ENCODE measurements at regions not wholly inside any gene's neighbourhood (a gene's known extent, or its start where the extent isn't known, plus 50 kb on each side); places are given as distances from the start of the nearest gene placed in this dataset.

DNA sequence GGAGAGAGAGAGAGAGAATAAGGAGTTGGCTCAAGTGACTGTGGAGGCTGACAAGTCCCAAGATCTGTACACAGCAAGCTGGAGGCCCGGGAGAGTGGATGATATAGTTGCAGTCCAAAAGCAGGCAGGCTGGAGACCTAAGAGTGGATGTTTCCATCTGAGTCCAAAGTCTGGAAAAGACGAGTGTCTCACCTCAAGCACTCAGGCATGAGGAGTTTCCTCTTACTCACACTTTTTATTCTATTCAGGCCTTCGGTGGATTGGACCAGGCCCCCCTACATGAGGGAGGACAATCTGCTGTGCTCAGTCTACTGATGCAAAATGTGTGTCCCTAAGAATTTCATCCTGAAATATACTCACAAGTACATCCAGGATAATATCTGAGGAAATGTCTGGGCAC lies 484.6 kb downstream of the VRK1 start:
- POLR2A ChIA-PET: no interaction called here
- DNase-seq (no peak), ATAC-seq (no peak)
- Mint-ChIP-seq H3K4me3 (no peak overlapping the region), H3K27ac (no peak overlapping the region), H3K36me3 (ENCODE audit: low read depth) (no peaks in the 10 kb centered on the region), H3K4me1 (ENCODE audit: low read depth) (peaks cover 8% of the 10 kb centered on the region), H3K27me3 (ENCODE audit: low read depth) (peaks cover 25% of the 10 kb centered on the region), H3K9me3 (ENCODE audit: insufficient read depth) (no peaks in the 10 kb centered on the region)
- CTCF ChIA-PET: no interaction called here

- peaks cover 24% of the 10 kb centered on the region for H3K27me3 Mint-ChIP-seq (ENCODE audit: low read depth)
- no peaks in the 10 kb centered on the region for H3K9me3 Mint-ChIP-seq (ENCODE audit: insufficient read depth)
- no peak for ATAC-seq
- peaks cover 3% of the 10 kb centered on the region for H3K4me1 Mint-ChIP-seq (ENCODE audit: low read depth)
- POLR2A ChIA-PET: no interaction called here
- H3K27ac Mint-ChIP-seq: no peak overlapping the region
- CTCF ChIA-PET: no interaction called here
- no peak overlapping the region for H3K4me3 Mint-ChIP-seq
- no peaks in the 10 kb centered on the region for H3K36me3 Mint-ChIP-seq (ENCODE audit: low read depth)
- DNase-seq: no peak
Observed at GRCh38 chr14:97282210-97283004, 485.2 kb downstream of the VRK1 start.

- CTCF ChIA-PET: no interaction called here
- no peaks in the 10 kb centered on the region for H3K36me3 Mint-ChIP-seq (ENCODE audit: low read depth)
- ATAC-seq (no peak), DNase-seq (no peak)
- H3K27me3 Mint-ChIP-seq (ENCODE audit: low read depth): peaks cover 23% of the 10 kb centered on the region
- no peak overlapping the region for H3K27ac Mint-ChIP-seq
- no peaks in the 10 kb centered on the region for H3K9me3 Mint-ChIP-seq (ENCODE audit: insufficient read depth)
- H3K4me1 Mint-ChIP-seq (ENCODE audit: low read depth): peaks cover 3% of the 10 kb centered on the region
- no peak overlapping the region for H3K4me3 Mint-ChIP-seq
- POLR2A ChIA-PET: no interaction called here
Observed at GRCh38 chr14:97283005-97283403, 485.8 kb downstream of the VRK1 start.

GRCh38 chr14:97283426-97283825 lies 486.2 kb downstream of the VRK1 start:
- ChIA-PET POLR2A (no interaction called here), CTCF (no interaction called here)
- no peak for DNase-seq
- H3K27me3 Mint-ChIP-seq (ENCODE audit: low read depth): peaks cover 23% of the 10 kb centered on the region
- no peak overlapping the region for H3K27ac Mint-ChIP-seq
- H3K9me3 Mint-ChIP-seq (ENCODE audit: insufficient read depth): no peaks in the 10 kb centered on the region
- no peak for ATAC-seq
- no peaks in the 10 kb centered on the region for H3K36me3 Mint-ChIP-seq (ENCODE audit: low read depth)
- peaks cover 3% of the 10 kb centered on the region for H3K4me1 Mint-ChIP-seq (ENCODE audit: low read depth)
- no peak overlapping the region for H3K4me3 Mint-ChIP-seq

DNA sequence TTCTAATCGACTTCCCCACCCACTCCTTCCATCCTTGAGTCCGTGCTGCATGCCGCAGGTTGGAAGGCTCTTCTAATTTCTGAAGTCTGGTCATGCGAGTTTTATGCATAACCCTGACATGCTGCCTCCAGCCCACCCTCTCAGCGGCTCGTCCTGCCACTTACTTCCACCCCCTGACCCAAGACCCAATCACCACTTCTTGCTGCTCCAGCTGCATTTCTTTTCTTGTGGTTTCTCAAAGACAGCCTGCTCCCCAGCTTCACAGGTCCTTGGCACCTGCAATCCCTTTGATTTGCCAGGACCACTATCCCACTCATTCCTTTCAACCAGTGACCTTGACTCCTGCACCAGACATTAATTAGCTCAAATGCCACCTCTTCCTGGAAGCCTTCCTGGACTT lies 486.7 kb downstream of the VRK1 start:
- no peaks in the 10 kb centered on the region for H3K9me3 Mint-ChIP-seq (ENCODE audit: insufficient read depth)
- H3K36me3 Mint-ChIP-seq (ENCODE audit: low read depth): no peaks in the 10 kb centered on the region
- ChIA-PET POLR2A (no interaction called here), CTCF (no interaction called here)
- peaks cover 25% of the 10 kb centered on the region for H3K27me3 Mint-ChIP-seq (ENCODE audit: low read depth)
- ATAC-seq (no peak), DNase-seq (no peak)
- H3K4me1 Mint-ChIP-seq (ENCODE audit: low read depth): peaks cover 3% of the 10 kb centered on the region
- no peak overlapping the region for H3K4me3 Mint-ChIP-seq
- no peak overlapping the region for H3K27ac Mint-ChIP-seq

DNA sequence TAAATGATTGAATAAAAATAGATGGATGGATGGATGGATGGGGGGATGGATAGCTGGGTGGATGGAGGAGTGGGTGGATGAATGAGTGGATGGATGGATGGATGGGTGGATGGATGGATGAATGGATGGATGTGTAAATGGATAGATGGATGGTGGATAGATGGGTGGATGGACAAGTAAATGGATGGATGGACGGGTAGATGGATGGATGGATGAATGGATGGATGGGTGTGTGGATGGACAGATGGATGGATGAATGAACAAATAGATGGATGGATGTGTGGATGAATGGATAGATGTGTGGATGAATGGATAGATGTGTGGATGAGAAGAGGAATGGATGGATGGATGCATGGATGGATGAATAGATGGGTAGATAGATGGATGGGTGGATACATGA lies 490.8 kb downstream of the VRK1 start:
- CTCF ChIA-PET: no interaction called here
- H3K9me3 Mint-ChIP-seq (ENCODE audit: insufficient read depth): no peaks in the 10 kb centered on the region
- H3K4me3 Mint-ChIP-seq: no peak overlapping the region
- peaks cover 33% of the 10 kb centered on the region for H3K27me3 Mint-ChIP-seq (ENCODE audit: low read depth)
- no peaks in the 10 kb centered on the region for H3K36me3 Mint-ChIP-seq (ENCODE audit: low read depth)
- POLR2A ChIA-PET: interaction anchor here (0.6 kb wide), 1 partner anchor 25 kb away, joined by 4 read pairs; no protein-coding TSS in a partner anchor
- DNase-seq (no peak), ATAC-seq (no peak)
- no peak overlapping the region for H3K27ac Mint-ChIP-seq
- H3K4me1 Mint-ChIP-seq (ENCODE audit: low read depth): peaks cover 18% of the 10 kb centered on the region

DNA sequence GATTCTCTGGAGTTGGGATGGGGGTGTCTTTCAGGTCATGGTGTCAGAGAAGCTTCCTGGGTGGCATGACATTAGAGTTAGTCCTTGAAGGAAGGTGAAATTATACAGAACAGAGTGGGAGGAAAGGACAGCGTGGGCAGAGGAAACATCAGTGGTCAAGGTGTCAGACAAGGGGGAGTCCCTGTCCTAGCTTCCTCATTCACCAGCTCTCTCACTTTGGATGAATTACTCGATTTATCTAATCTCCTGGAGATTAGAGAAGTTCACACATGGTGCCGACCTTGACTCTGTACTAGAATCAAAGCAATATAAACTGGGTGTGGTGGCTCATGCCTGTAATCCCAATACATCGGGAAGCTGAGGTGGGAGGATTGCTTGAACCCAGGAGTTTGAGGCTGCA lies 492.9 kb downstream of the VRK1 start:
- ChIA-PET POLR2A (no interaction called here), CTCF (interaction anchor here (0.9 kb wide), 1 partner anchor 465 kb away, joined by 3 read pairs; no protein-coding TSS in a partner anchor)
- H3K27me3 Mint-ChIP-seq (ENCODE audit: low read depth): peaks cover 41% of the 10 kb centered on the region
- peaks cover 18% of the 10 kb centered on the region for H3K4me1 Mint-ChIP-seq (ENCODE audit: low read depth)
- no peak overlapping the region for H3K4me3 Mint-ChIP-seq
- ATAC-seq: no peak
- DNase-seq: no peak
- no peak overlapping the region for H3K27ac Mint-ChIP-seq
- H3K9me3 Mint-ChIP-seq (ENCODE audit: insufficient read depth): no peaks in the 10 kb centered on the region
- no peaks in the 10 kb centered on the region for H3K36me3 Mint-ChIP-seq (ENCODE audit: low read depth)

DNA sequence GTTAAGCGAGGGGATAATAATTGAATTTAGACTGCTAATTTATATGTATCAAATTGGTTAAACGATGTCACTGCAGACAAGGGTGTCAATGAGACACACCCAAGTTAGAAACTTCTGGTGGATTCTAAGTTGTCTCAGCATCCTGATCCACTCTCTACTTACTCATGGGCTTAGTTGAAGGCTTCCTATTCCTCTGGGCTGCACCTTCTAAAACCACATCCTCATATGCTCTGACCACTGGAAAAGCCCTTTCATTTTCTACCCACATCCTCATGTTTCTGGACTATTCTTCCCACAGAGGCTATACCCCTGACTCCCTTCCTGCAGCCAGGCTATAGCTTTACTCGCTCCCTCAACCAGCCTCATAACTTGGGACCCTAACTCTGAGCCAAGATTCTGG lies 493.8 kb downstream of the VRK1 start:
- no peaks in the 10 kb centered on the region for H3K36me3 Mint-ChIP-seq (ENCODE audit: low read depth)
- CTCF ChIA-PET: no interaction called here
- H3K9me3 Mint-ChIP-seq (ENCODE audit: insufficient read depth): no peaks in the 10 kb centered on the region
- no peak overlapping the region for H3K4me3 Mint-ChIP-seq
- POLR2A ChIA-PET: no interaction called here
- peaks cover 36% of the 10 kb centered on the region for H3K27me3 Mint-ChIP-seq (ENCODE audit: low read depth)
- ATAC-seq (no peak), DNase-seq (peak; percentile 25)
- peaks cover 18% of the 10 kb centered on the region for H3K4me1 Mint-ChIP-seq (ENCODE audit: low read depth)
- no peak overlapping the region for H3K27ac Mint-ChIP-seq

GRCh38 chr14:97293659-97294058 lies 496.5 kb downstream of the VRK1 start:
- no peak overlapping the region for H3K27ac Mint-ChIP-seq
- no peak overlapping the region for H3K4me3 Mint-ChIP-seq
- CTCF ChIA-PET: no interaction called here
- DNase-seq: no peak
- no peak for ATAC-seq
- no peaks in the 10 kb centered on the region for H3K36me3 Mint-ChIP-seq (ENCODE audit: low read depth)
- no peaks in the 10 kb centered on the region for H3K9me3 Mint-ChIP-seq (ENCODE audit: insufficient read depth)
- peaks cover 34% of the 10 kb centered on the region for H3K27me3 Mint-ChIP-seq (ENCODE audit: low read depth)
- POLR2A ChIA-PET: no interaction called here
- peaks cover 18% of the 10 kb centered on the region for H3K4me1 Mint-ChIP-seq (ENCODE audit: low read depth)

DNA sequence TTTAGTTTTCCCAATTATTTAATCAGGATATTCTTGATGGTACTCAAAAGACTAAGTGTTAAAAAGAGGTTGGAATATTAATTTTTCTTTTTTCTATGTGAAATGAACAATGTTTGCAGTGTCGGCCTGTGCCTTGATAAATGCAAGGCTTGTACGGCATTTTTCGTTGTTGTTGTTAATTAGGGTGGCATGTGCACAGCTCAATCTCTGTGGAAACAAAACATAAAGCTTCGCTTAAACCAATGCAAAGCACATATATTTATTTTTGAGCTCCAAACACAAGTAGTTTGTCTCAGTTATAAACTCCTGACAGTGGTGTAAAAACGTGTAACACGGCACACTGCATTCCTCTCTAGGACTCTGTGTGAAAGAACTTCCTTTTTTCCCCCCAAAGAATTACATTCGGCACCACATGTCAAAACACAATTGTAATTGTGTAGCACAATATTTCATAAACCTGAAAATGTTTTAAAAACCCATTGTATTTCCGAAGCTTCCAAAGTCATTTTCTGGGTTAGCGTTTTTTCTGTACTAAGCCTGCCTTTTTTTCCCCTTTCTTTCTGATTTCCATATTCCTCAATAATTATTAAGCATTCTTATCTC lies 498.0 kb downstream of the VRK1 start:
- H3K4me3 Mint-ChIP-seq: no peak overlapping the region
- no peaks in the 10 kb centered on the region for H3K36me3 Mint-ChIP-seq (ENCODE audit: low read depth)
- ChIA-PET POLR2A (no interaction called here), CTCF (no interaction called here)
- H3K4me1 Mint-ChIP-seq (ENCODE audit: low read depth): peaks cover 15% of the 10 kb centered on the region
- H3K27ac Mint-ChIP-seq: no peak overlapping the region
- DNase-seq (no peak), ATAC-seq (no peak)
- H3K27me3 Mint-ChIP-seq (ENCODE audit: low read depth): peaks cover 38% of the 10 kb centered on the region
- H3K9me3 Mint-ChIP-seq (ENCODE audit: insufficient read depth): no peaks in the 10 kb centered on the region

DNA sequence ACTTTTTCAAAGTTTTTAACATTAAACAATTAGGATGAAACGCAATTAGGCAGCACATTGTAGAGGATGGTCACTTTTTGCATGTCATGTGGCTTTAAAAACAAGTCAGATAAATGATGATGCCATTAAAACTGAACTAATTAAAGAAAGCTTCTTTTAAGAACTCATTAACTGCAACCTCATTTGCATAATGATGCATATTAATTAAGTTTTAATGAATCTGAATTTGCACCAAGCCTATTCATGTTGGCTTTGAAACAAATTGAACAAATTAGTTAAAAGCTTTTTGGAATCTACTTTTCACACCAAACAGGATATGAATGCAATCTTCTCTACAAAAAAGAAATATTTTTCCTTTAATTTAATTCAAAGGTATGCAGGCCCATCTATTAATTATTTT lies 499.0 kb downstream of the VRK1 start:
- H3K27me3 Mint-ChIP-seq (ENCODE audit: low read depth): peaks cover 40% of the 10 kb centered on the region
- ChIA-PET CTCF (no interaction called here), POLR2A (no interaction called here)
- peaks cover 6% of the 10 kb centered on the region for H3K4me1 Mint-ChIP-seq (ENCODE audit: low read depth)
- H3K36me3 Mint-ChIP-seq (ENCODE audit: low read depth): no peaks in the 10 kb centered on the region
- no peak overlapping the region for H3K4me3 Mint-ChIP-seq
- H3K9me3 Mint-ChIP-seq (ENCODE audit: insufficient read depth): no peaks in the 10 kb centered on the region
- DNase-seq (no peak), ATAC-seq (no peak)
- no peak overlapping the region for H3K27ac Mint-ChIP-seq

GRCh38 chr14:97297100-97297499 lies 499.9 kb downstream of the VRK1 start:
- peaks cover 2% of the 10 kb centered on the region for H3K4me1 Mint-ChIP-seq (ENCODE audit: low read depth)
- DNase-seq (no peak), ATAC-seq (no peak)
- H3K4me3 Mint-ChIP-seq: no peak overlapping the region
- H3K27ac Mint-ChIP-seq: no peak overlapping the region
- POLR2A ChIA-PET: no interaction called here
- CTCF ChIA-PET: no interaction called here
- no peaks in the 10 kb centered on the region for H3K36me3 Mint-ChIP-seq (ENCODE audit: low read depth)
- H3K27me3 Mint-ChIP-seq (ENCODE audit: low read depth): peaks cover 40% of the 10 kb centered on the region
- H3K9me3 Mint-ChIP-seq (ENCODE audit: insufficient read depth): no peaks in the 10 kb centered on the region

DNA sequence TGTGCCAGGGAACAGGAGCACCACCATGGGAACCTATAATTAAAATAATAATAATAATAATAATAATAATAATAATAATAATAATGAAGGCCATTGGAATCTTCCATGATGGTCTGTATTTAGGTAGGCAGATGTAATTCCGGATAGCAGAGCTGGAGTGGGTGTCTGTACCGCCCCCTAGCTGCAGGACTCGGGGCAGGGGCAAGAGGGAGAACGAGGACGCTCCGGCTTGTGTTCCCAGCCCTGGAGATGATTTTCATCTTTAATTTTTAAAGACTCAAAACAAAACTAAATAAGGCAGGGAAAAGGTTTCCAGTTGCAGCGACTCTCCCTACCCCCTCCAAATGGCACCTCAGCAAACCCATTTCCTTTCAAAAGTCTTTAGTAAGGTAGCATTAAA lies 501.1 kb downstream of the VRK1 start:
- Mint-ChIP-seq H3K4me1 (ENCODE audit: low read depth) (peaks cover 2% of the 10 kb centered on the region), H3K27ac (no peak overlapping the region), H3K4me3 (no peak overlapping the region), H3K9me3 (ENCODE audit: insufficient read depth) (no peaks in the 10 kb centered on the region), H3K27me3 (ENCODE audit: low read depth) (peaks cover 29% of the 10 kb centered on the region), H3K36me3 (ENCODE audit: low read depth) (no peaks in the 10 kb centered on the region)
- ChIA-PET POLR2A (no interaction called here), CTCF (interaction anchor here (0.6 to 0.7 kb wide), 2 partner anchors 9 to 19 kb away, joined by 3 to 4 read pairs; no protein-coding TSS in a partner anchor)
- DNase-seq: no peak
- no peak for ATAC-seq

Measured in activated CD8-positive, alpha-beta T cell treated with anti-CD3 and anti-CD28 coated beads, Interleukin-2, amount 10 ng/mL, durations not matched to agents 7 days and 5 days (primary cell).